ENCODE measurements at regions not wholly inside any gene's neighbourhood (a gene's known extent, or its start where the extent isn't known, plus 50 kb on each side); places are given as distances from the start of the nearest gene placed in this dataset.
A peak's percentile ranks its signal among the peaks of the same experiment; 100 is the strongest.

GRCh38 chr1:73717976-73718375 is 480.0 kb downstream of the LRRIQ3 start:
- TF ChIP-seq, protein P1, sequence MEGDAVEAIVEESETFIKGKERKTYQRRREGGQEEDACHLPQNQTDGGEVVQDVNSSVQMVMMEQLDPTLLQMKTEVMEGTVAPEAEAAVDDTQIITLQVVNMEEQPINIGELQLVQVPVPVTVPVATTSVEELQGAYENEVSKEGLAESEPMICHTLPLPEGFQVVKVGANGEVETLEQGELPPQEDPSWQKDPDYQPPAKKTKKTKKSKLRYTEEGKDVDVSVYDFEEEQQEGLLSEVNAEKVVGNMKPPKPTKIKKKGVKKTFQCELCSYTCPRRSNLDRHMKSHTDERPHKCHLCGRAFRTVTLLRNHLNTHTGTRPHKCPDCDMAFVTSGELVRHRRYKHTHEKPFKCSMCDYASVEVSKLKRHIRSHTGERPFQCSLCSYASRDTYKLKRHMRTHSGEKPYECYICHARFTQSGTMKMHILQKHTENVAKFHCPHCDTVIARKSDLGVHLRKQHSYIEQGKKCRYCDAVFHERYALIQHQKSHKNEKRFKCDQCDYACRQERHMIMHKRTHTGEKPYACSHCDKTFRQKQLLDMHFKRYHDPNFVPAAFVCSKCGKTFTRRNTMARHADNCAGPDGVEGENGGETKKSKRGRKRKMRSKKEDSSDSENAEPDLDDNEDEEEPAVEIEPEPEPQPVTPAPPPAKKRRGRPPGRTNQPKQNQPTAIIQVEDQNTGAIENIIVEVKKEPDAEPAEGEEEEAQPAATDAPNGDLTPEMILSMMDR (IDR thresholded peaks at IDR 0.05; ENCODE audit: low read depth, low read length), result no peak
- Histone ChIP-seq H3K9me3 (no peaks in the 10 kb centered on the region), H3K27me3 (no peaks in the 10 kb centered on the region), H3K36me3 (no peaks in the 10 kb centered on the region), H3K4me1 (no peaks in the 10 kb centered on the region), H3K4me3 (ENCODE audit: low read depth, low read length) (no peak overlapping the region)
- DNase-seq, result no peak

DNA sequence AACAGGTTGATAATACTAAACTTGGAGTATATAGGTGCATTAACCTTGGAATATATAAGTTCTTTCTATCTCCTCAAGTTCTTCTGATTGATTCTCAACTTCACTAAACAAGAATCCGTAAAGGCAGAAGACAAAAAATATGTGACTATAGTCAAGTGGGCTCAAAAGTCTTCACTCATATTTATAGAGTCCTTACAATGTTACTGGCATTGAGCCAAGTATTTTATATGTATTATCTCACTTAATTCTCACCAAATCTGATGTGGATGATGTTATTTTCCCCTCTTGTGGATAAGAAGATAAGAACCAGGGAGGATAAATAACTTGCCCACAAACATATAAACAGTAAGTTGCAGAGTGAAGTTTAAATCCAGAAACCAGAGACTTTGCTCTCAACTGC is 486.9 kb downstream of the LRRIQ3 start:
- H3K9me3 ChIP-seq, result no peaks in the 10 kb centered on the region
- no peaks in the 10 kb centered on the region for H3K27me3 ChIP-seq
- H3K4me1 ChIP-seq, result no peaks in the 10 kb centered on the region
- H3K4me3 ChIP-seq (ENCODE audit: low read depth, low read length), result no peak overlapping the region
- no peak for DNase-seq
- no peaks in the 10 kb centered on the region for H3K36me3 ChIP-seq
- TF ChIP-seq, protein P1 (IDR thresholded peaks at IDR 0.05; ENCODE audit: low read depth, low read length), result no peak

DNA sequence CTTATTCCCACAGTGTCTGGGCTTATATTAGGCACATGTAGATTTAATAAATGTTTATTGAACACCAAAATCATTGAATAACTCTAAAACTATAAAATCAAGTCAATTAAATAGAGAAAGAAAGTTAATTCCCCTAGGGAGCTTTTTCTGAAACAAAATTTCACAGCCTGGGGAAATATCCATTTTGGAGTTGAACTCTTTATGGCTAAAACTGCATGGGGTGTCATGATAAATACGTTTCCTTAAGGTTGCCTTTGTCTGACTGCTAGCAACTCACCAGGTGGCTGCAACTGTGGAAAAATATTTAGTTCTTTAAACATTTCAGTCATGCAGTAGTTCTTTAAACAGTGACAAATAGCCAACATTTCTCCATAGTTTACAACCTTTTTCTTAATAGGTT is 496.1 kb downstream of the LRRIQ3 start:
- TF ChIP-seq, protein P1 (IDR thresholded peaks at IDR 0.05; ENCODE audit: low read depth, low read length), result no peak
- Histone ChIP-seq H3K27me3 (no peaks in the 10 kb centered on the region), H3K36me3 (no peaks in the 10 kb centered on the region), H3K4me1 (no peaks in the 10 kb centered on the region), H3K9me3 (no peaks in the 10 kb centered on the region), H3K4me3 (ENCODE audit: low read depth, low read length) (no peak overlapping the region)
- DNase-seq, result no peak

DNA sequence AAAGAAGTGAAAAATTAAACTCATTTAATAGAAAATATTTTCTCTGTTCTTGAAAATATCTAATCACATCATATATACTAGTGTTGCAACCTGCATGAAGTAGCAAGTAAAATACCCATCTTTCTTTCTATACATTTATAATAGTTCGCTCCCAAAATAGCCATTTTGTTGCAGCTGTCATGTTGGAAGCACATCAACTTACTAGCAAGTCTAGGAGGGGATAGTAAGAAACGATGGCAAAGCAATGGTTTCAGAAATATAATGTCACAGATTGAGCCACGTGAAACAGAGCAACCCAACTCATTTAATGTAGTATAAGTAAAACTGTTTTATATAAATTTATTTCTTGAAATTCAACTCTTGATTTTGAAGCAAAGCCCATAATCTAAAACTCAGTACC is 521.8 kb downstream of the LRRIQ3 start:
- TF ChIP-seq, protein P1 (IDR thresholded peaks at IDR 0.05; ENCODE audit: low read depth, low read length), result no peak
- no peaks in the 10 kb centered on the region for H3K4me1 ChIP-seq
- H3K9me3 ChIP-seq, result no peaks in the 10 kb centered on the region
- H3K36me3 ChIP-seq, result no peaks in the 10 kb centered on the region
- no peak overlapping the region for H3K4me3 ChIP-seq (ENCODE audit: low read depth, low read length)
- DNase-seq, result no peak
- no peaks in the 10 kb centered on the region for H3K27me3 ChIP-seq

GRCh38 chr1:73674945-73675561 is 522.9 kb downstream of the LRRIQ3 start:
- no peak for DNase-seq
- Histone ChIP-seq H3K36me3 (no peaks in the 10 kb centered on the region), H3K27me3 (no peaks in the 10 kb centered on the region), H3K9me3 (no peaks in the 10 kb centered on the region), H3K4me3 (ENCODE audit: low read depth, low read length) (no peak overlapping the region), H3K4me1 (no peaks in the 10 kb centered on the region)
- TF ChIP-seq, protein P1 (IDR thresholded peaks at IDR 0.05; ENCODE audit: low read depth, low read length), result peak; percentile 40

DNA sequence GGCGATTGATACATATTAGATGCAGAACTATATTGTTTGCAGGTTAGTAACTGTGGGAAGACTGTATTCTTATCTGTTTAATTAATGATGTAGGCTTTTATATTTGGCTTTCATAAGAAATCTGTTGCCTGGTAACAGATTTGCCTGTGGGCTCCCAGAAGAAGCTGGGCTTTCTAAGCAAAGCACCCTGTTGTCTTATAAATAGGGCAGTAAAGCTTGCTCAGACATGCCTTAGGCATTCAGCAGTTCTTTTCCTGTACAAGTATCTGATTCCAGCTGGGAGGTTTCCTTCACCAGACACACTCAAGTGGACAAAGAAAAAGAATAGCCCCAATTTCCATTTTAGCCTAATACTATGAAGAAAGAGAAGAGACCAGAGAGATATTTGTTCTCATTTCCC is 524.0 kb downstream of the LRRIQ3 start:
- no peak overlapping the region for H3K4me3 ChIP-seq (ENCODE audit: low read depth, low read length)
- H3K9me3 ChIP-seq, result no peaks in the 10 kb centered on the region
- H3K4me1 ChIP-seq, result no peaks in the 10 kb centered on the region
- no peak for DNase-seq
- H3K36me3 ChIP-seq, result no peaks in the 10 kb centered on the region
- TF ChIP-seq, protein P1 (IDR thresholded peaks at IDR 0.05; ENCODE audit: low read depth, low read length), result no peak
- no peaks in the 10 kb centered on the region for H3K27me3 ChIP-seq
